PC-3 (cell line): ENCODE measurements at regions not wholly inside any gene's neighbourhood (a gene's known extent, or its start where the extent isn't known, plus 50 kb on each side); places are given as distances from the start of the nearest gene placed in this dataset.

Experiments
- ATAC-seq: fragments of 200-7000 bp; cut with Tn5 transposase; 2 replicates; pipeline ENCODE4 v1.9.1; 2020; ENCODE audit warnings: mild to moderate bottlenecking, moderate library complexity
- BruUV-seq: library from RNA; stranded (reverse); fragments of 400-500 nt; replicated peaks from 2 replicates; lab custom pipeline; 2021; lab: Mats Ljungman, UMichigan
- CTCF ChIA-PET: fragments of 300-600 bp; sonication (Branson Sonifier 250); formaldehyde crosslinking; loops from one replicate; lab custom pipeline; 2022; ENCODE audit warnings: antibody characterized with exemption; lab: Charles Lee
- POLR2A ChIA-PET: fragments of 300-600 bp; sonication (Branson Sonifier 250); formaldehyde crosslinking; loops from one replicate; lab custom pipeline; 2022; ENCODE audit warnings: antibody characterized with exemption; ENCODE audit not compliant: unreplicated experiment; lab: Charles Lee
- DNase-seq: peaks from one replicate; pipeline ENCODE4 v3.0.0-alpha.2; 2015
- H2AFZ ChIP-seq: fragments of 300-600 bp; sonication (generic); 2 replicates; pipeline ENCODE4 v1.6.0; 2016; ENCODE audit warnings: antibody characterized with exemption, low read length
- H3F3A ChIP-seq: fragments of 300-600 bp; sonication (generic); one replicate; pipeline ENCODE4 v1.6.0; 2017; ENCODE audit warnings: antibody characterized with exemption, low read length, control low read depth, mild to moderate bottlenecking; ENCODE audit not compliant: unreplicated experiment
- H3K27ac ChIP-seq: fragments of 300-600 bp; sonication (generic); 2 replicates; pipeline ENCODE4 v1.5.1; 2016; ENCODE audit warnings: mild to moderate bottlenecking, low read length
- H3K27me3 ChIP-seq: fragments of 300-600 bp; sonication (generic); 2 replicates; pipeline ENCODE4 v1.6.1; 2016; ENCODE audit warnings: low read length, mixed read lengths
- H3K36me3 ChIP-seq: fragments of 300-600 bp; sonication (generic); 2 replicates; pipeline ENCODE4 v1.6.1; 2016; ENCODE audit warnings: low read depth, mixed run types, low read length, mixed read lengths
- H3K4me1 ChIP-seq: fragments of 300-600 bp; sonication (generic); 2 replicates; pipeline ENCODE4 v1.5.1; 2016; ENCODE audit warnings: low read length; ENCODE audit not compliant: insufficient read depth
- H3K4me2 ChIP-seq: fragments of 300-600 bp; sonication (generic); 2 replicates; pipeline ENCODE4 v1.6.0; 2016; ENCODE audit warnings: low read length
- H3K4me3 ChIP-seq: fragments of 300-600 bp; sonication (generic); 2 replicates; pipeline ENCODE4 v1.5.1; 2016; ENCODE audit warnings: mild to moderate bottlenecking, low read length, mixed read lengths
- H3K79me2 ChIP-seq: fragments of 300-600 bp; sonication (generic); 2 replicates; pipeline ENCODE4 v1.6.1; 2017; ENCODE audit warnings: low read length, mixed read lengths
- H3K9ac ChIP-seq: fragments of 300-600 bp; sonication (generic); 2 replicates; pipeline ENCODE4 v1.6.0; 2016; ENCODE audit warnings: mild to moderate bottlenecking, low read length
- H3K9me2 ChIP-seq: fragments of 300-600 bp; sonication (generic); replicated peaks from 2 replicates; pipeline ENCODE4 v1.6.1; 2016; ENCODE audit warnings: mixed run types, low read length, mixed read lengths
- H3K9me3 ChIP-seq: fragments of 300-600 bp; sonication (generic); 2 replicates; pipeline ENCODE4 v1.6.1; 2016; ENCODE audit warnings: low read length, mixed read lengths
- H4K20me1 ChIP-seq: fragments of 300-600 bp; sonication (generic); 2 replicates; pipeline ENCODE4 v1.6.1; 2016; ENCODE audit warnings: low read length, mixed read lengths
- EZH2 ChIP-seq: fragments of 300-600 bp; sonication (generic); IDR thresholded peaks from one replicate; pipeline ENCODE4 v1.6.1; 2017; ENCODE audit warnings: antibody characterized with exemption, mild to moderate bottlenecking, low read length; ENCODE audit not compliant: unreplicated experiment
- EZH2phosphoT487 ChIP-seq: fragments of 300-600 bp; sonication (generic); IDR thresholded peaks from 2 replicates; pipeline ENCODE4 v1.6.1; 2018; ENCODE audit warnings: mild to moderate bottlenecking, antibody characterized with exemption, low read length, borderline replicate concordance
- intact Hi-C: fragments of 100-400 bp; cut with micrococcal nuclease; formaldehyde crosslinking; loops from 2 replicates; pipeline ENCODE4 v1.9.0; 2023
- TF ChIP-seq, protein P1 (sequence below): fragments of 300-600 bp; sonication (generic); conservative IDR thresholded peaks from 2 replicates; pipeline ENCODE4 v1.5.1; 2017; ENCODE audit warnings: antibody characterized with exemption, low read depth, mild to moderate bottlenecking, low read length

DNA sequence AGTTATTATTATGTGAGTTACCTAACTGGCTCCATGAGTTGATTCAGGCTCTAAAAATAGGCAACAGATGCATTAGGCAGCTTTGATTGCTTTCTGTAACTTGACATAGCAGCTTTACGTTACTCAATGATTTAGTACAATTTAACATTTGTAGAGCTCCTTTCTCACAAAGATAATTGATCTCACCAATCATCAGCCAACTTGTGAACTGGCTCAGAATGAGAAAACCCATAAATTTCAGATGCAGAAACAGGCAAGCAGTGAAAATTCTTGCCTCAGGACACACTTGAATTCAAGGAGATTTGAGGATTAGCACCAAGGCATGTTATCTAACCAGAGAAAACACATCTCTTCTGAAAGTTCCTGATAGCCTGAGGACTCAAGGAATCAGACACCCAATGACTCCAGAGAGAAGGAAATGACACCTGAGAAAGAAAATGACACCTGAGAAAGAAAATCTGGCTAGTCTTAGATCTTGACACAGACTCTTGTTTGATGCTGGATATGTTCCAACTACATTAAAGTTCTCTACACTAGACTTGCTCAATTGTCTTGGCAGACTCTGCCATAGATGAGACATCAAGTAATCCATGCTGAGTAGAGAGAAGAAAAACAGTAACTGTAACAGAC is 315.1 kb upstream of the CBLB start:
- TF ChIP-seq EZH2 (no peak), EZH2phosphoT487 (no peak)
- TF ChIP-seq, protein P1, sequence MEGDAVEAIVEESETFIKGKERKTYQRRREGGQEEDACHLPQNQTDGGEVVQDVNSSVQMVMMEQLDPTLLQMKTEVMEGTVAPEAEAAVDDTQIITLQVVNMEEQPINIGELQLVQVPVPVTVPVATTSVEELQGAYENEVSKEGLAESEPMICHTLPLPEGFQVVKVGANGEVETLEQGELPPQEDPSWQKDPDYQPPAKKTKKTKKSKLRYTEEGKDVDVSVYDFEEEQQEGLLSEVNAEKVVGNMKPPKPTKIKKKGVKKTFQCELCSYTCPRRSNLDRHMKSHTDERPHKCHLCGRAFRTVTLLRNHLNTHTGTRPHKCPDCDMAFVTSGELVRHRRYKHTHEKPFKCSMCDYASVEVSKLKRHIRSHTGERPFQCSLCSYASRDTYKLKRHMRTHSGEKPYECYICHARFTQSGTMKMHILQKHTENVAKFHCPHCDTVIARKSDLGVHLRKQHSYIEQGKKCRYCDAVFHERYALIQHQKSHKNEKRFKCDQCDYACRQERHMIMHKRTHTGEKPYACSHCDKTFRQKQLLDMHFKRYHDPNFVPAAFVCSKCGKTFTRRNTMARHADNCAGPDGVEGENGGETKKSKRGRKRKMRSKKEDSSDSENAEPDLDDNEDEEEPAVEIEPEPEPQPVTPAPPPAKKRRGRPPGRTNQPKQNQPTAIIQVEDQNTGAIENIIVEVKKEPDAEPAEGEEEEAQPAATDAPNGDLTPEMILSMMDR: no peak
- DNase-seq (peak; percentile 82), ATAC-seq (peak; percentile 87)
- no peaks in the 10 kb centered on the region for H3K27me3 ChIP-seq
- H3K9me3 ChIP-seq: no peaks in the 10 kb centered on the region
- no peak overlapping the region for H2AFZ ChIP-seq
- H3K4me1 ChIP-seq: peaks cover 9% of the 10 kb centered on the region
- CTCF ChIA-PET: no interaction called here
- no peak overlapping the region for H3K4me2 ChIP-seq
- H3K9ac ChIP-seq: no peak overlapping the region
- no peak overlapping the region for H3K27ac ChIP-seq
- POLR2A ChIA-PET: interaction anchor here (0.6 to 0.7 kb wide), 2 partner anchors 42 to 433 kb away, joined by 3 to 4 read pairs; no protein-coding TSS in a partner anchor
- H3F3A ChIP-seq: no peaks in the 10 kb centered on the region
- no peaks in the 10 kb centered on the region for H3K9me2 ChIP-seq
- H3K4me3 ChIP-seq: no peak overlapping the region
- no peaks in the 10 kb centered on the region for H3K36me3 ChIP-seq
- no peaks in the 10 kb centered on the region for H4K20me1 ChIP-seq
- intact Hi-C loops: no loop called here
- BruUV-seq: no TSS peak
- no peaks in the 10 kb centered on the region for H3K79me2 ChIP-seq

DNA sequence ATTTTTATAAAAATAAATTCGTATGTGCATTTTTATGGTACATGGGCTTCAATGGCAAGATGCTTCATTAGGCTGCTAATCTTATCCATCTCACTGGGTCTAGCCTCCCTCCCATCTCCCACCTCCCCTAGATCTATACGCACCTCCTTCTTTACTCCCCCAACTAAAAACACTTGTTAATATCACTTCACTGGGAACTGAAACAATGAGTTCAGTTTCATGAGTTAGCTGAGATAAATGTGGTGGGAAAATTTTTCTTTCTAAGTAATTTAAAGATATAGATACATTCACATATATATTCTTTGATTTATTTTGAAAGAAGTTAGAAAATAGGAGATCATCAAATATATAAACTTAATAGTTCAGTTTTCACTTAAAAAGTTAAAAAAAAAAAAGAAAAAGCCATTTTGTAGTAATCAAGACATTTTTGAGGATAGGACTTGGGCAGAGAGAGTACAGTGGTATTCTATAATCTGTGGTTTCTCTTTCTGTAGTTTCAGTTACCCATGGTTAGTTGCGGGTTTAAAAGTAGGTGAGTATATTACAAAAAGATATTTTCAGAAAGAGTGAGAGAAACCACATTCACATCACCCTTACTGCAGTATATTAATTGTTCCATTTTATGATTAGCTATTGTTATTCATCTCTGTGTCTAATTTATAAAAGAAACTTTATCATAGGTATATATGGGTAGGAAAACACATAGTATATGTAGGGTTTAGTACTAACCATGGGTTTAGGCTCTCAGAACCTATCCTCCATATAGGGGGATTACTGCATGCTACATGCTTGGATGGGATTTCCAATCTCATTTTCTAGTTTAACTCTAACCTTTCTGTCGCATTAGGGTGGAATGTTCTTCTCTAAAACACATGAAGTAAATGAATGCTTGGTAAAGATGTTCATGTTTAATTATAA is 316.0 kb upstream of the CBLB start:
- DNase-seq (no peak), ATAC-seq (no peak)
- Histone ChIP-seq H3K9me3 (no peaks in the 10 kb centered on the region), H2AFZ (no peak overlapping the region), H3F3A (no peaks in the 10 kb centered on the region), H3K4me3 (no peak overlapping the region), H3K36me3 (no peaks in the 10 kb centered on the region), H3K9ac (no peak overlapping the region), H3K27ac (no peak overlapping the region), H3K79me2 (no peaks in the 10 kb centered on the region), H3K27me3 (no peaks in the 10 kb centered on the region), H3K9me2 (no peaks in the 10 kb centered on the region), H3K4me1 (peaks cover 9% of the 10 kb centered on the region), H4K20me1 (no peaks in the 10 kb centered on the region), H3K4me2 (no peak overlapping the region)
- POLR2A ChIA-PET: interaction anchor here (0.6 to 0.7 kb wide), 2 partner anchors 43 to 434 kb away, joined by 3 to 4 read pairs; no protein-coding TSS in a partner anchor
- BruUV-seq: no TSS peak
- intact Hi-C loops: no loop called here
- TF ChIP-seq EZH2phosphoT487 (no peak), EZH2 (no peak)
- TF ChIP-seq, protein P1: no peak
- CTCF ChIA-PET: no interaction called here

DNA sequence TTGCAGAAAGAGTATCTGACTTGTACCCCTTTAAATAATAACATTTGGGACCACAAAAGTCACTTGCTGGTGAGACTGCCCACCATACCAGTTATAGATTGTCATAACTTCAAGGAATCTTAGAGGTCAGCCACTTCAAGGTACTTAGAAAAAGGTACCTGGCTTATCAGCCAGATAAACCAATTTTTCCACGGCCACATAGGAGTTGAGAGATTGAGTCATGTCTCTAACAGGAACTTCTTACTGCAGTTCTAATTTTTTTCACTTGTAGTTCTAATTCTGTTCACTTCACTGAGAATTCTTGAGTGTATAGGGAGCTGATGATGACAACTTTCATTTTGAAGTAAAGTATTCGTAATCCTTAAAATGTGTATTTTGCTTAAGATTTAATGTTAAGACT is 317.1 kb upstream of the CBLB start:
- H3K79me2 ChIP-seq: no peaks in the 10 kb centered on the region
- no TSS peak for BruUV-seq
- ATAC-seq: no peak
- peaks cover 9% of the 10 kb centered on the region for H3K4me1 ChIP-seq
- H3K36me3 ChIP-seq: no peaks in the 10 kb centered on the region
- intact Hi-C loops: no loop called here
- H3K27me3 ChIP-seq: no peaks in the 10 kb centered on the region
- POLR2A ChIA-PET: no interaction called here
- CTCF ChIA-PET: no interaction called here
- no peak overlapping the region for H3K27ac ChIP-seq
- no peak overlapping the region for H2AFZ ChIP-seq
- DNase-seq: no peak
- no peaks in the 10 kb centered on the region for H3K9me2 ChIP-seq
- no peak overlapping the region for H3K4me3 ChIP-seq
- TF ChIP-seq EZH2phosphoT487 (no peak), EZH2 (no peak)
- TF ChIP-seq, protein P1: no peak
- H3F3A ChIP-seq: no peaks in the 10 kb centered on the region
- H3K9ac ChIP-seq: no peak overlapping the region
- H3K9me3 ChIP-seq: no peaks in the 10 kb centered on the region
- H4K20me1 ChIP-seq: no peaks in the 10 kb centered on the region
- no peak overlapping the region for H3K4me2 ChIP-seq
